H1 (cell line): ENCODE measurements at regions not wholly inside any gene's neighbourhood (a gene's known extent, or its start where the extent isn't known, plus 50 kb on each side); places are given as distances from the start of the nearest gene placed in this dataset.

ENCODE experiments used
- CTCF ChIA-PET: fragments of 300-600 bp; sonication (Branson Sonifier 250); formaldehyde crosslinking; loops from one replicate; lab custom pipeline; 2021; ENCODE audit not compliant: partially characterized antibody; lab: Charles Lee
- POLR2A ChIA-PET: fragments of 300-600 bp; sonication (Branson Sonifier 250); formaldehyde crosslinking; loops from one replicate; lab custom pipeline; 2021; ENCODE audit warnings: inconsistent platforms; ENCODE audit not compliant: partially characterized antibody; lab: Charles Lee
- DNase-seq, 2 experiments: peaks; one replicate each; pipeline versions ENCODE4 v3.0.0 to v3.0.0-alpha.2; 2010 to 2022; ENCODE audit warnings: low spot score in 2 of 2, low read depth in 1 of 2, mixed read lengths in 1 of 2
- FAIRE-seq: peaks from 2 replicates; lab custom pipeline; 2011; peaks lifted over from hg19 to GRCh38; lab: Jason Lieb, UNC
- H2AFZ ChIP-seq: 2 replicates; pipeline ENCODE4 v1.8.1; 2012; ENCODE audit warnings: low read length, inconsistent platforms
- H2AK5ac ChIP-seq: 2 replicates; pipeline ENCODE4 v1.6.1; 2013; ENCODE audit warnings: low read depth, low read length
- H2BK120ac ChIP-seq: replicated peaks from 2 replicates; pipeline ENCODE3; 2013; ENCODE audit warnings: low read depth, low read length, inconsistent platforms
- H2BK12ac ChIP-seq: 2 replicates; pipeline ENCODE4 v1.6.1; 2013; ENCODE audit warnings: low read depth, low read length
- H2BK15ac ChIP-seq: 2 replicates; pipeline ENCODE4 v1.6.1; 2013; ENCODE audit warnings: low read length
- H2BK20ac ChIP-seq: 2 replicates; pipeline ENCODE4 v1.6.1; 2013; ENCODE audit warnings: low read length
- H2BK5ac ChIP-seq: 2 replicates; pipeline ENCODE4 v1.6.1; 2013; ENCODE audit warnings: low read depth, low read length
- H3K14ac ChIP-seq: 2 replicates; pipeline ENCODE4 v1.6.1; 2013; ENCODE audit warnings: inconsistent platforms; ENCODE audit not compliant: insufficient read length
- H3K18ac ChIP-seq: 2 replicates; pipeline ENCODE4 v1.6.1; 2013; ENCODE audit warnings: low read length; ENCODE audit errors: extremely low read depth
- H3K23ac ChIP-seq: 2 replicates; pipeline ENCODE4 v1.6.1; 2013; ENCODE audit warnings: inconsistent platforms; ENCODE audit not compliant: insufficient read length
- H3K23me2 ChIP-seq: 2 replicates; pipeline ENCODE4 v1.6.1; 2013; ENCODE audit warnings: low read depth, low read length
- H3K27ac ChIP-seq: 2 replicates; pipeline ENCODE4 v1.6.1; 2011; ENCODE audit warnings: low read depth, low read length, inconsistent platforms
- H3K27me3 ChIP-seq, 4 experiments: replicated peaks in 1 of 4; 1 replicate in 1 of 4; 2 replicates in 3 of 4; pipeline versions ENCODE4 v1.6.1 to v1.8.1; 2011 to 2013; ENCODE audit warnings: low read length in 3 of 4, mild to moderate bottlenecking in 3 of 4, inconsistent platforms in 2 of 4, mixed read lengths in 2 of 4, moderate library complexity in 1 of 4; ENCODE audit not compliant: control insufficient read depth in 3 of 4, insufficient read depth in 3 of 4; ENCODE audit errors: extremely low read depth in 1 of 4
- H3K36me3 ChIP-seq, 4 experiments: 2 replicates each; pipeline versions ENCODE4 v1.6.1 to v1.8.1; 2011 to 2013; ENCODE audit warnings: mild to moderate bottlenecking in 4 of 4, low read length in 3 of 4, moderate library complexity in 2 of 4, control low read depth in 1 of 4, inconsistent platforms in 1 of 4; ENCODE audit not compliant: insufficient read depth in 4 of 4, control insufficient read depth in 2 of 4
- H3K4ac ChIP-seq: replicated peaks from 2 replicates; pipeline ENCODE3; 2013; ENCODE audit warnings: low read length, low read depth, mixed read lengths, inconsistent platforms; ENCODE audit not compliant: insufficient read length
- H3K4me1 ChIP-seq, 4 experiments: replicated peaks in 1 of 4; 1 replicate in 1 of 4; 2 replicates in 3 of 4; pipeline versions ENCODE4 v1.6.1 to v1.8.1; 2011 to 2013; ENCODE audit warnings: low read length in 3 of 4, inconsistent platforms in 2 of 4, mixed read lengths in 1 of 4; ENCODE audit not compliant: insufficient read depth in 4 of 4, control insufficient read depth in 3 of 4
- H3K4me2 ChIP-seq, 2 experiments: 2 replicates each; pipeline versions ENCODE4 v1.6.1 to v1.8.1; 2011 to 2013; ENCODE audit warnings: low read depth in 2 of 2, low read length in 2 of 2, control low read depth in 1 of 2, inconsistent platforms in 1 of 2, mild to moderate bottlenecking in 1 of 2; ENCODE audit not compliant: insufficient read depth in 1 of 2
- H3K4me3 ChIP-seq, 4 experiments: fragments of 200-600, 300-600 bp in 1 of 4; sonication (generic), shearing (Covaris generic), sonication (Bioruptor Twin) in 1 of 4; 2 replicates each; pipeline versions ENCODE4 v1.5.1 to v1.8.1; 2011 to 2016; ENCODE audit warnings: low read length in 4 of 4, low read depth in 3 of 4, control low read depth in 2 of 4, inconsistent platforms in 2 of 4, mild to moderate bottlenecking in 2 of 4, mixed read lengths in 1 of 4, moderate library complexity in 1 of 4; ENCODE audit not compliant: insufficient read depth in 2 of 4; ENCODE audit errors: extremely low read depth in 1 of 4
- H3K56ac ChIP-seq: replicated peaks from 2 replicates; pipeline ENCODE3; 2013; ENCODE audit warnings: low read depth, mild to moderate bottlenecking, mixed read lengths, low read length, inconsistent platforms; ENCODE audit not compliant: insufficient read length
- H3K79me1 ChIP-seq: 2 replicates; pipeline ENCODE4 v1.6.1; 2013; ENCODE audit warnings: low read depth, low read length, control low read depth
- H3K79me2 ChIP-seq, 2 experiments: 2 replicates each; pipeline versions ENCODE4 v1.6.1 to v1.8.1; 2012 to 2013; ENCODE audit warnings: low read length in 2 of 2, mild to moderate bottlenecking in 2 of 2, inconsistent platforms in 1 of 2; ENCODE audit not compliant: insufficient read depth in 2 of 2, control insufficient read depth in 1 of 2
- H3K9ac ChIP-seq, 4 experiments: replicated peaks in 1 of 4; 1 replicate in 1 of 4; 2 replicates in 3 of 4; pipeline versions ENCODE4 v1.6.1 to v1.8.1; 2011 to 2013; ENCODE audit warnings: low read depth in 3 of 4, low read length in 3 of 4, control low read depth in 2 of 4, mild to moderate bottlenecking in 2 of 4, moderate library complexity in 2 of 4, inconsistent platforms in 1 of 4; ENCODE audit errors: extremely low read depth in 1 of 4
- H3K9me3 ChIP-seq, 2 experiments: 2 replicates each; pipeline versions ENCODE4 v1.6.1 to v1.8.1; 2012 to 2013; ENCODE audit warnings: mild to moderate bottlenecking in 2 of 2, moderate library complexity in 2 of 2, control low read depth in 1 of 2, inconsistent platforms in 1 of 2, low read depth in 1 of 2, low read length in 1 of 2, mixed read lengths in 1 of 2; ENCODE audit not compliant: insufficient read depth in 2 of 2
- H4K20me1 ChIP-seq, 2 experiments: replicated peaks in 1 of 2; 2 replicates each; pipeline versions ENCODE3 to v1.8.1; 2011 to 2013; ENCODE audit warnings: inconsistent platforms in 2 of 2, low read length in 2 of 2, mild to moderate bottlenecking in 1 of 2; ENCODE audit not compliant: insufficient read depth in 2 of 2, control insufficient read depth in 1 of 2
- H4K5ac ChIP-seq: 2 replicates; pipeline ENCODE4 v1.6.1; 2013; ENCODE audit warnings: low read length, low read depth, mixed read lengths, inconsistent platforms; ENCODE audit not compliant: insufficient read length
- H4K8ac ChIP-seq: 2 replicates; pipeline ENCODE4 v1.8.0; 2013; ENCODE audit warnings: mild to moderate bottlenecking, moderate library complexity, low read length, inconsistent platforms; ENCODE audit not compliant: insufficient read depth; ENCODE audit errors: extremely low read depth
- H4K91ac ChIP-seq: replicated peaks from 2 replicates; pipeline ENCODE3; 2013; ENCODE audit warnings: low read length, mixed read lengths, inconsistent platforms; ENCODE audit not compliant: insufficient read length
- ATF3 ChIP-seq: IDR thresholded peaks from 2 replicates; pipeline ENCODE4 v1.6.1; 2011; ENCODE audit warnings: low read depth, mild to moderate bottlenecking, low read length; ENCODE audit not compliant: insufficient read depth
- CHD2 ChIP-seq: IDR thresholded peaks from 2 replicates; pipeline ENCODE4 v1.6.1; 2012; ENCODE audit warnings: low read length, improper control_type of control experiment
- HDAC2 ChIP-seq, 2 experiments: fragments of 300-600 bp in 1 of 2; sonication (generic) in 1 of 2; IDR thresholded peaks; 2 replicates each; pipeline ENCODE4 v1.6.1; 2011 to 2012; ENCODE audit warnings: low read depth in 2 of 2, low read length in 2 of 2, mild to moderate bottlenecking in 2 of 2, moderate library complexity in 2 of 2, borderline replicate concordance in 1 of 2, inconsistent platforms in 1 of 2
- JUND ChIP-seq: IDR thresholded peaks from 2 replicates; pipeline ENCODE4 v1.6.1; 2011; ENCODE audit warnings: mild to moderate bottlenecking, improper control_type of control experiment, low read length
- KDM1A ChIP-seq: fragments of 200-600, 300-600 bp; sonication (generic); IDR thresholded peaks from 2 replicates; pipeline ENCODE4 v1.7.1; 2016; ENCODE audit warnings: mild to moderate bottlenecking, low read length, borderline replicate concordance
- MAFK ChIP-seq: IDR thresholded peaks from 2 replicates; pipeline ENCODE4 v1.6.1; 2012; ENCODE audit warnings: low read depth, mild to moderate bottlenecking, improper control_type of control experiment, low read length
- NANOG ChIP-seq: IDR thresholded peaks from 2 replicates; pipeline ENCODE4 v1.6.1; 2011; ENCODE audit warnings: low read length, low read depth, mild to moderate bottlenecking, inconsistent platforms; ENCODE audit not compliant: insufficient read depth, poor library complexity, severe bottlenecking
- POLR2AphosphoS5 ChIP-seq: IDR thresholded peaks from 2 replicates; pipeline ENCODE4 v1.6.1; 2011; ENCODE audit warnings: low read depth, low read length
- RAD21 ChIP-seq, 2 experiments: IDR thresholded peaks in 1 of 2; conservative IDR thresholded peaks in 1 of 2; 2 replicates each; pipeline ENCODE4 v1.6.1; 2011; ENCODE audit warnings: low read depth in 2 of 2, low read length in 2 of 2, improper control_type of control experiment in 1 of 2, inconsistent platforms in 1 of 2, mild to moderate bottlenecking in 1 of 2, moderate library complexity in 1 of 2
- RFX5 ChIP-seq: IDR thresholded peaks from 2 replicates; pipeline ENCODE4 v1.6.1; 2011; ENCODE audit warnings: low read depth, low read length, improper control_type of control experiment, borderline replicate concordance
- RNF2 ChIP-seq: fragments of 200-900, 300-1000 bp; sonication (generic); IDR thresholded peaks from 2 replicates; pipeline ENCODE4 v1.7.1; 2016; ENCODE audit warnings: borderline replicate concordance, low read depth, mild to moderate bottlenecking, antibody characterized with exemption, low read length; ENCODE audit not compliant: poor library complexity, severe bottlenecking; ENCODE audit errors: missing control alignments
- SIRT6 ChIP-seq: IDR thresholded peaks from one replicate; pipeline ENCODE4 v1.7.1; 2012; ENCODE audit warnings: low read length, inconsistent platforms
- SP1 ChIP-seq: IDR thresholded peaks from 2 replicates; pipeline ENCODE4 v1.6.1; 2011; ENCODE audit warnings: low read depth, low read length
- SUZ12 ChIP-seq: fragments of 200-600 bp; sonication (generic); IDR thresholded peaks from 2 replicates; pipeline ENCODE4 v1.6.1; 2012; ENCODE audit warnings: mild to moderate bottlenecking, inconsistent platforms, low read length, moderate library complexity, mixed read lengths
- YY1 ChIP-seq: IDR thresholded peaks from 2 replicates; pipeline ENCODE4 v1.6.1; 2011; ENCODE audit warnings: low read depth, mild to moderate bottlenecking, low read length

GRCh38 chr7:112649560-112649959 lies 140.6 kb downstream of the TMEM168 start:
- H3K4ac ChIP-seq: no peak overlapping the region
- H3K18ac ChIP-seq: no peak overlapping the region
- CTCF ChIA-PET: no interaction called here
- TF ChIP-seq SP1 (no peak), YY1 (no peak), JUND (no peak), POLR2AphosphoS5 (no peak), KDM1A (no peak), ATF3 (no peak), CHD2 (no peak), RFX5 (no peak), RNF2 (no peak), SIRT6 (no peak), MAFK (no peak), NANOG (no peak), HDAC2 (IDR thresholded peaks at IDR 0.05; ENCODE audit: borderline replicate concordance in 1 of 2, low read depth in 2 of 2, low read length in 2 of 2) (no peak), SUZ12 (no peak), RAD21 (IDR thresholded peaks at IDR 0.05 in 1 of 2, conservative IDR thresholded peaks at IDR 0.05 in 1 of 2; ENCODE audit: low read depth in 2 of 2, low read length in 2 of 2) (no peak)

More at GRCh38 chr7:112649560-112649959, 140.6 kb downstream of the TMEM168 start:
- Histone ChIP-seq H4K8ac (no peak overlapping the region), H3K27me3 (no peaks in the 10 kb centered on the region), H2BK20ac (no peak overlapping the region), H2BK120ac (no peak overlapping the region), H3K56ac (no peak overlapping the region), H4K5ac (no peak overlapping the region), H2BK12ac (no peak overlapping the region), H3K23me2 (no peaks in the 10 kb centered on the region), H3K27ac (no peak overlapping the region), H2AFZ (no peak overlapping the region), H4K91ac (no peak overlapping the region), H2BK15ac (no peak overlapping the region), H3K36me3 (no peaks in the 10 kb centered on the region), H3K79me1 (no peaks in the 10 kb centered on the region), H2AK5ac (no peak overlapping the region), H3K4me1 (peaks cover 0 to 8% (median 4%) of the 10 kb centered on the region in 4 experiments; a peak in 6 of 7 replicates), H3K4me3 (no peak overlapping the region), H3K4me2 (no peak overlapping the region), H3K79me2 (no peaks in the 10 kb centered on the region), H3K23ac (no peak overlapping the region), H3K14ac (no peak overlapping the region), H4K20me1 (no peaks in the 10 kb centered on the region), H3K9me3 (no peaks in the 10 kb centered on the region), H2BK5ac (no peak overlapping the region), H3K9ac (no peak overlapping the region)
- FAIRE-seq (no peak), DNase-seq (no peak)
- POLR2A ChIA-PET: no interaction called here
